NCI-H748 (cell line): ENCODE measurements at regions not wholly inside any gene's neighbourhood (a gene's known extent, or its start where the extent isn't known, plus 50 kb on each side); places are given as distances from the start of the nearest gene placed in this dataset.
"Not testable (repeated sequence)": the region's sequence is repeated elsewhere in the genome, so short reads cannot be mapped to it uniquely, and the experiment has no call there.

ENCODE experiments used
- DNase-seq: peaks from one replicate; lab custom pipeline; 2025; ENCODE audit not compliant: unreplicated experiment; lab: John Stamatoyannopoulos, UW

- DNase-seq, result no peak
Measured at GRCh38 chr4:152072001-152072485, 311.2 kb upstream of the GATB start.

DNA sequence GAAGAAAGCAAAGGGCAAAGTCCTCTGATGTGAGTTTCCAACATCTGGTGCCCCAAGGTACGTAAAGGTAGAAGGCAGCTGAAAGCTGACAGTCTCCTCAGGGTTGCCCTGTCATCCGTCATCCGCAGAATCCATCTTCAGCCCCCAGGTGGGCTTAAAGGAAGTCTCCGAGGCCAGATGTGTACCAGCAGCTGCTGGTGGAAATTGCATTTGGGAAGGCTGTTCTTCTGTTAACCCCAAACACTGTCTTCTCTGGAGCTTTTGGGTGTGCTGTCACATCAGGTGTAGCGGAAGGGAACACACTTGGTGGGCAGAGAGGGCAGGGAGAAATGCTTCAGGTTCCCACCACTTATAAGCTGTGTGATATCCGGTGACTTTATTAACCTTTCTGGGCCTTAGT is 310.0 kb upstream of the GATB start:
- no peak for DNase-seq

DNA sequence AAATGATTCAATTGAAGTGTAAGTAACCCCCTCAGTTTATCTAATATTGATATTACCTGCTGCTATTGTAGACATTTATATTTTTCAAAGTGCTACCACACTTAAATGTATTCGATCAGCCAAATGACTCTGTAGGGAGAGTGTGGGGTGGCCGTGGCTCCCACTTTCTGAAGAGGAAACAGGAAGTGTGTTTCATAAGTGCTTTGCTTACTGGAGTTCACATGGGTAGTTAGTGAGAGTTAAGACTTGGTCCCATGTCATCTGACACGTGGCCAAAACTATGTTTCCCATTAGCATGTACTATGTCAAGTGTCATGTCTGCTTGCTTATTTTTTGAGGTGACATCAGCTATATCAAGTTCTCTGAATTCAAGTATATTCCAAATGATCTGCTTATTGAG is 308.1 kb upstream of the GATB start:
- DNase-seq, result no peak

DNA sequence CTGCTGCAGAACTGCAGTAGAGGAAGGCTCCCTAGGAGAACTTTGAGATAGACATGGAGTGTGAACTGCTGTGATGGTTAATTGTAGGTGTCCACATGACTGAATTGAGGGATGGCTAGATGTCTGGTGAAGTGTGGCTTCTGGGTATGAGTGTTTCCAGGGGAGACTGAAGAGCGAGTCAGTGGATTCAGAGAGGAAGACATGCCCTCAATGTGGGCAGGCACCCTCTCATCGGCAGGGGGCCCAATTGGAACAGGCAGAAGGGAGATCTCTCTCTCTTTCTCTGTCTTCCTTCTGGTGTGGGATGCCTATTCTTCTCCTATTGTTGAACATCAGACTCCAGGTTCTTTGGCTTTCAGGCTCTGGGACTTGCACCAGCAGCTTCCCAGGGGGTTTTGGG is 304.7 kb upstream of the GATB start:
- DNase-seq, result no peak

- no peak for DNase-seq
Measured at GRCh38 chr4:152064753-152065152, 303.9 kb upstream of the GATB start.

DNA sequence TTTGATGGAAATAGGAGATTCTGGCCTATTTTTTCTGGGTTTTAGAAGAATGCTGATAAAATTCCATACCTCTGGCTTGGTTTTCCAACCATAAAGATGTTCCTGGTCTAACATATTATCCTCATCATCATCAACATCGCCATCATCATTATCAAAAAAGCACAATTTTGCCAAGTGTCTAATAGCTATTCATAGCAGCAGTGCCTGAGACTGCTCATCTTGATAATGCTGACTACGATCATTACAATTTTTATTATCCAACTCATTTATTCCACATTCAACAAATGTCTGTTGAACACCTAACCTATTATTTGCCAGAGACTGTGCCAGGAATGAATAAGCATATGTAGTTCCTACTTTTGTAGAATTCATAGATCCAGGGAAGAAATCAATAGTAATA is 303.5 kb upstream of the GATB start:
- DNase-seq, result no peak

- DNase-seq, result peak; percentile 92
Measured at GRCh38 chr4:152063621-152064240, 302.9 kb upstream of the GATB start.

- no peak for DNase-seq
Measured at GRCh38 chr4:152062936-152063620, 302.3 kb upstream of the GATB start.

- DNase-seq, result no peak
Measured at GRCh38 chr4:152054731-152055130, 293.9 kb upstream of the GATB start.

DNA sequence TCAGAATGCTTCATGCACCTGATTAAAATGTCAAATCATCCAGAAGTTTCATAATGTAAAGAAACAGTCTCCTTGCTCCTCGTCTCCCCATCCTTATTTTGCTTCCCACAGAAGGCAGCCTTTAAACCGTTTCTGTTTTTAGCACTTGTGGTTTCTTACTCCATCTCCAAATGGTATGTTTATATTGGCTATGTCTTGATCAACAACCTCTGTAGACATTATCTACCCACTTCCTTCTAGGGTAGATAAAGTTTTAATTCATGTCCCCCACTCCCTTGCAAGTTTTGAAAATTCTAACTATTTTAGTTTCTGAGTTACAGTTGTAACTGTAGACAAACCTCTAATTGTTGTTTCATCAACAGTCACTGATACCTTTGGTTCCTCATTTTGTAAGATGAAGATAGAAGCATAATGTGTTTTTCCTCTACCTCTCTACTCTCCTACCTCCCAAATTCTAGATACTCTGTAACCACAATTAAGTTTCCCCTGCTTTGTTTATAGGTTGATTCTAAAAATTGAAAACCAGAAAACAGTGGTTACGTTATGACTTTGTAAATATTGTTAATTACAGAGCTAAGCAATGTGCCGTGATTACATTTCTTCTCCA is 291.7 kb upstream of the GATB start:
- no peak for DNase-seq

DNA sequence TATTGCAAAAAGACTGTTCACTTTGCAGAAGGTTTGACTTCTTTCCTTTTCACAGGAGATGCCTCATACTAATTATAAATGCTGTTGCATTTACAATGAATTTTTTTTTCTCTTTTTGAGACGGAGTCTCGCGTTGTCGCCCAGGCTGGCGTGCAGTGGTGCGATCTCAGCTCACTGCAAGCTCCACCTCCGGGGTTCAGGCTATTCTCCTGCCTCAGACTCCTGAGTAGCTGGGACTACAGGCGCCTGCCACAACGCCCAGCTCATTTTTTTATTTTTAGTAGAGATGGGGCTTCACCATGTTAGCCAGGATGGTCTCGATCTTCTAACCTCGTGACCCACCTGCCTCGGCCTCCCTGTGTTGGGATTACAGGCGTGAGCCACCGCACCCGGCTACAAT is 290.5 kb upstream of the GATB start:
- not testable (repeated sequence) for DNase-seq

- DNase-seq, result peak; percentile 8
Measured at GRCh38 chr4:152050106-152050505, 289.3 kb upstream of the GATB start.

GRCh38 chr4:152047451-152047850 is 286.6 kb upstream of the GATB start:
- DNase-seq, result no peak

DNA sequence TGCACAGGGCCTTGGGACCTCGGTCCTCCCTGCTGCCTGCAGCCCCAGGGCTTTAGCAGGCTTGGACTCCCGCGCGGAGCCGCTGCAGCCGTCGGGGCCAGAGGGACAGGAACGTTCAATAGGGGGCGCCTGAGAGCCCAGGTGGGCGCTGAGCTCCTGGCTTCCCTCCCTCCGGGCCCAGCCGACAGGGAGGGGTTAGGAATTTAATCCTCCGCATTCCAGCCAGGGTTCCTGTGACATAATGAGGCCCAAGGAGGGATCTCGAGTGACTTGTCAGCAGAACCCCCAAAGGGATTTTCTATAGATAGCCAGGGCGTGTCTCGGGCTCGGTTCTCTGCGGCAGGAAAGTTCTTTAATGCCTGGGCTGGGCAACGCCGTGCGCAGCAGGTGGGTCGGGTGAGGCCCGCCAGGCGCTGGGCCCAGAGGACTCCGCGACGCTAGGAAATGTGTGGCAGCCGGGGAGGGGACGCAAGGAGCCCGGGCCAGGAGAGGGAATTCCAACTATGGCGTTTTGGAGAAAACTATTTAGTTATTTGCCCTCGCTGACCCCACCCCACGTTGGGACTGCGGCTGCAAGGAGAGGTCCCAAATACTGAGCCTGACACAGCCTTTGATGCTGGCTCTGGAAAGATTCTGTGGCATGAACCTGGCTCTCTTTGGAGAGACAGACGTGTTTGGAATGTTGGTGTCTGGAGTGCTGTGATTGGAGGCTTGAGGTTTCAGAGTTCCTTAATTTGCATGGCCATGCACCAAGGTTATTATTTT is 285.2 kb upstream of the GATB start:
- DNase-seq, result no peak

DNA sequence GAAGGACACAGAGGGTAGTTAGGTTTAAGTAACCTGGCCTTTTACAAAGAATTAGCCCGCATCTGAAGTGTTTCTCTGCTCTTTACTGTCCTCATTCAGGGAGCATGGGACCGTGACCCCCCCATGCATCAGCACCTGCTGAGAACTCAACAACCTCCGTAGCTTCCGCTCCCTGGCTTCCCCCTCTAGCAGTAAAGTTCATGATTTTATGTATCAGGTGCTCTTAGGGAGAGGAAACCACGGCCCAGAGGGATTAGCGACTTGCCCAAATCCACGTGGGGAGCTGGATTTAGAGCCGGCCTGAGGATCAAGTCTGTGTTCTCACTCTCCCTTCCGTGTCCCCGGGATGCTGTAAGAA is 284.6 kb upstream of the GATB start:
- no peak for DNase-seq

- DNase-seq, result no peak
Measured at GRCh38 chr4:152044331-152045036, 283.7 kb upstream of the GATB start.

DNA sequence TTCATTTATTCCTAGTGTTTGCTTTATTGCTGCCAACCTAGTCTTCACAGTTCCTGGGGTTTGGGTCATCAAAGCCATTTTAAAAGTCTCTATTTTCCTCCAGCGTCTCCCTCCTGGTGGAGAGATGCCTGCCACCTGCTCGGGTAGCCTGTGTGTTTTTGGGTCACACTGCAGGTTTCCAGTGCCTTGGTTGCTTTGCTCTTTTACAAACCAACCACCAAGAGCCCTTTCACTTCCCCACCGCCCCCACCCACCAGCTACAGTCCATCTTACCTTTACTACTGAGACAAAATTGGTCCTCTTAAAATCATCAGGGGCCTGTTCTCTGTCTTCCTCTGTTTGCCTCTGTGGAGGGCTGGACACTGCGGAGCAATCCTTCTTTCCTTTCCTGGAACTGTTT is 280.5 kb upstream of the GATB start:
- no peak for DNase-seq

DNA sequence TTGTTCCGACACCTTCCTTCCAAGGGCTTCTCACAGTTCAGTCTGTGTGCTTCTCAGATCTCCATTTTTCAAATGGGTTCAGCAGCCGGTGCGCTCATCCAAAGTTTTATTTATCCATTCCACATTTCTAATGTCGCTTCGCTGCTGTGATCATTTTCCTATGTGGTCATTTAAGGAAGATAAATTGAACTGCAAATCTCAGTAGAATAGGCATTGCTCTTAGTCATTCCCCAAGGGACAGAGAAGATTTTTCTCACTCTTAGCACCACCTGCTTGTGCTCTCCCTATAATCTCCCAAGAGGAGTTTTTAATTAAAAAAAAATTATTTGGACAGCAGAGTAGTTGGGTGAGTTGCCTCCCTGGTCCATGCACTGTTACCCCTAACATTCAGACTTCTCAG is 278.9 kb upstream of the GATB start:
- DNase-seq, result no peak

- DNase-seq, result no peak
Measured at GRCh38 chr4:152039023-152039481, 278.2 kb upstream of the GATB start.

DNA sequence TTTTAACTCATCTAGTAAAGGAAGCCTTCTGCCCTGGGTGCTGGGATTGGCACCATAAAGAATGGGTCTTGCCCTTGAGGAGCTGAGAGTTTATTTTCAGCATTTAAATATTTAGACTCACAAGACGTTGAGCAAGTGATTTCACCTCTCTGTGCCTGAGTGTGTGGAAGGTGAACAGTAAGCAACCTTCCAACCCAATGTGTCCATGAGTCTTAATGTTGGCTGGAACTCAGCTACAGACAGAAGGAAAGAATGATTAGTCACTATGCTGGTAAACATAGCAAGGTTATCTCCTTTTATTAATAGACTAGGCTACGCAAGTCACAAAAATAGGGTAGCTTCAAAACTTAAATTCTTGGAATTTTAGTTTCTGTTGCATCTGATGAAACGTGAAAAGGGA is 277.4 kb upstream of the GATB start:
- DNase-seq, result no peak

DNA sequence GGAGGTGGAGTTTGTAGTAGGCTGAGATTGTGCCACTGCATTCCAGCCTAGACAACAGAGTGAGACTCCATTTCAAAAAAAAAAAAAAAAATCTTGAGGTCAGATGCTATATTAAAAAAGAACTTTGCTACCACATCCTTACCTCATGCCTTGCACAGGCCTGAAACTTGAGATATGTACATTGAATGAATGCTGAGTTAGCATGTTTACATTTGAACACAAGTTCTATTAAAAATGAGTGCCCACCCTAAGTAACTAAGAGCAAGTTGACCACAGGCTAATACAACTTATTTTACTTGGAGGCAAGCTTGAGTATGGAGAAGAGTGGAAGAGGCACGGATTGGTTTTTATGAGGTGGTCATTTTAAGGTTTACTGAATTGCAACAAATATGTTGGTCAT is 276.6 kb upstream of the GATB start:
- no peak for DNase-seq
